CD1c-positive myeloid dendritic cell (primary cell): ENCODE measurements at regions not wholly inside any gene's neighbourhood (a gene's known extent, or its start where the extent isn't known, plus 50 kb on each side); places are given as distances from the start of the nearest gene placed in this dataset.

ENCODE experiments used
- DNase-seq: peaks from one replicate; pipeline ENCODE4 v3.0.0-alpha.2; 2016; ENCODE audit errors: extremely low spot score

DNA sequence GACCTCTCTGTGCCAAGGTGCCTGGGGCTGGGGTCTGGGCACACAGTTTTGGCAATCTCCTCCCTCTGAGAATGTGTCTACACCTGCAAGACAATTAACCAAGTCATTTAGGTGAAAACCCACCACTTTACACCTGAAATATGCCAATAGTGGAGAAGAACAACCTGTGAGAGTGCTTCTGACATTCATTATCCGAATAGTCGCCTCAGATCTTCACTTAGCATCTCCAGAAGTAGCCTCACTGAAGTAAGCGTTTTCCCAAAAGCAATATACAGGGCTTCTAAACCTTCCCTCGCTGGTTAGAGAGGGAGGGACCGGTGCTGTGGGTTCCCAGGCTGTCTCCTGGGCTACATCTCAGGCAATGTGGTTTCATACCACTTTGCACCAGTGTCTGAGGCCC lies 173.5 kb downstream of the DDX1 start:
- no peak for DNase-seq

DNA sequence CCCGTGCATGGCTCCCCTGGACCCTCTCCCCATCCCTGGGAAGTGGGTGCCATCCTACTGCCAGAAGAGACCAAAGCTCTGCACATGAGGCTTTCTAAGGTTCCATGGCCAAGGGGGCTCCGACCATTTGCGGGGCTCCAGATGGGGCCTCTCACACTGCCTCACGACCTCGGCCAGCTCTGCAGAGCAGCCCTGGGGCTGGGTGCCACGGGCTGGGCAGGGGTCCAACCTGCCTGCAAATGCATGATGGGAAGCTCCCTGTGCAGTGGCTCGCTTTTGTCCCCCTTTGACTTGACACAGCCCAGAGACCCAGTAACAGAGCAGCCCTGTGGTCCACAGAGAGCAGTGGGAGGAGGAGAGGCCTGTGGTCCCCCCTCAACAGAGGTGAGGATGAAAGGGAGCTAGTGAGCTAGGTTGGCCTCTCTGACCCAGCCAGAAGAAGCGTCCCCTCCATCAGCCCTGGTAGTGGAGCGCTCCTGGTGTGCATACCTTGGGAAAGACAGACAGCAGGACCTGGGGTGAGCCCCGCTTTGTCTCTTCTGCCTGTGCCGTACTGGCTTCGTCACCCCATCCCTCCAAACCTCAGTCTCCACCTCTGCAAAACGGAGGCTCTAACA lies 174.1 kb downstream of the DDX1 start:
- no peak for DNase-seq

DNA sequence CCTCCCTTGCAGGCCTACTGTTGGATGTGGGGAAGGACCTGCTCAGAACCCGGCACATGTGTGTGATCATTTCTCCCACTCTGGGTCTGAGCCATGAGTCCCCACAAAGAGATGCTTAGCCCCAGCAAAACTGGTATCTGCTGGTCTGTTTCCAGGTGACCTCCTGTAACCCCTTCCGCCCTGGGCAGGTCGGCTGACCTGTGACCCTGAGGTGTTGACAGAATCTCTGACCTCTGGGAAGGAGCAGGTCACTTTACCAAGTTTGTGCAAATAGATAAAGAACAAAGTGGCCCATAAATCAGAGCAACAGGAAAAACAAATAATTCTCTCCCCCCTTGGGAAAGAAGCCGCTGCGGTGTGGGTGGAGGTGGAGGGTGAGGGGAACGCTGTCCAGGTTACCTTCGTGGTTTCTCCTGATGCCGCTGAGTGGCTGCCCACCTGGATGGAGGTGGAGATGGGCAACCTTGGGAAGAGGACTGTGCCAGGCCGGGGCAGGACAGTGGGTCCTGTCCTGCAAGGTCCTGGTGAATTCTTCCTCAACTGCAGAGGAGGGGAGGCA lies 174.0 kb upstream of the MYCN start:
- no peak for DNase-seq

GRCh38 chr2:15766911-15767597 lies 173.3 kb upstream of the MYCN start:
- no peak for DNase-seq

- DNase-seq, result no peak
These were observed 172.7 kb upstream of the MYCN start for GRCh38 chr2:15767679-15768078.

DNA sequence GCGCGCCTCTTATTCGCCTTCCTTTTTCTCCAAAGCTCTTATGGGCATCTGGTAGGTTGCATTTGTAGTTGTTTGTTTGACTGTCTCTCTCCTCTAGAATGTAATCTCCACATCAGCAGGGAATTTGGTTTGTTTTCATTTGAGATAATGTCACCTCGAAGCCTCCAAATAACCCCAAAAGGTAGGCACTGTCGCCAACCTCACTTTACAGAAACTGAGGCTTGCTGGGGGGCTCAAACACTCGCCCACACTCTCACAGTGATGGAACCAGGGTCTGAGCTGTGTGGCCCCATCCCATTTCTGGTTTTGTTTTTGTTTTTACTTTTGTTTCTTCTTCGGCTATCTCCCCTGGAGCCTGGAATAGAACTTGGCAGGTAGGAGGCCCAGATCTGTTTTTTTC lies 172.2 kb upstream of the MYCN start:
- no peak for DNase-seq

GRCh38 chr2:15768615-15769014 lies 171.7 kb upstream of the MYCN start:
- DNase-seq, result no peak

- DNase-seq, result no peak
These were observed 171.1 kb upstream of the MYCN start for GRCh38 chr2:15769235-15769634.

GRCh38 chr2:15769676-15770547 lies 170.4 kb upstream of the MYCN start:
- no peak for DNase-seq

DNA sequence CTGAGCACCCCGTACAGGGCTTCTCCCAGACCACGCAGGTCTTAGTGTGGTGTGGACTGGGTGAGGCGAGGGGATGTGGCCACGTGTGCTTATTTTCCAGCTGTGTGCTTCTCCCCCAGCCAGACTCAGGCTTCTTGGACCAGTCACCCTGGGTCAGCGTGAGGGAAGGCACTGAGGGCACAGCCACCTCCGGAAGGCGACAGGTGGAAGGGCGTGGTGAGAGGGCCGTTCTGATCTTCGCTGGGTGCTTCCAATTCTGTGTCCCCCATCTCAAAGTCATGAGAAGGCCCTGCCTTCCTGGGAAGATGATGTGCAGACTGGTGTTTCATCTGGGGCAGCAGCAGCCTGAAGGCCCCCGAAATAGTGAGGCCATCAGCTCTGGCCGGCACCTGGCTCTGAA lies 169.7 kb upstream of the MYCN start:
- no peak for DNase-seq

- DNase-seq, result no peak
These were observed 169.2 kb upstream of the MYCN start for GRCh38 chr2:15771124-15771523.

- DNase-seq, result no peak
These were observed 168.2 kb upstream of the MYCN start for GRCh38 chr2:15772086-15772595.

DNA sequence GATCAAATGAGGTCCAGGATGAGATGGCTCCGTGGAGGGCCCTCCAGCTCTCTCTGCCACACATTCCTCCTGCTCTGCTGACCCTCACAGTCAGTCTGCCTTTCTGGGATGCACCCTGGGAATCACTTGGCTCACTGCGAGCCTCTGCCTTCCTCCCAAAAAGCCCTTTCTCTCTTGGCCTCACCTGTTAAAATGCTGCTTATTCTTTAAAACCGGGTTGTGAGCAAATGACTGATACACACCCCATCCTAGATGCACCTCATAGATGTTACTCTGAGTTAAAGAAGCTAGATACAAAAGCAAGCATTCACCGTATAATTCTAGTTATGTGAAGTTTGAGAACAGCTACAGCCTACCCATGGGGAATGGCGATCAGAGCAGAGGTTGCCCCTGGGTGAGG lies 167.7 kb upstream of the MYCN start:
- DNase-seq, result no peak

GRCh38 chr2:15773204-15773603 lies 167.1 kb upstream of the MYCN start:
- no peak for DNase-seq

- no peak for DNase-seq
These were observed 166.5 kb upstream of the MYCN start for GRCh38 chr2:15773846-15774245.

DNA sequence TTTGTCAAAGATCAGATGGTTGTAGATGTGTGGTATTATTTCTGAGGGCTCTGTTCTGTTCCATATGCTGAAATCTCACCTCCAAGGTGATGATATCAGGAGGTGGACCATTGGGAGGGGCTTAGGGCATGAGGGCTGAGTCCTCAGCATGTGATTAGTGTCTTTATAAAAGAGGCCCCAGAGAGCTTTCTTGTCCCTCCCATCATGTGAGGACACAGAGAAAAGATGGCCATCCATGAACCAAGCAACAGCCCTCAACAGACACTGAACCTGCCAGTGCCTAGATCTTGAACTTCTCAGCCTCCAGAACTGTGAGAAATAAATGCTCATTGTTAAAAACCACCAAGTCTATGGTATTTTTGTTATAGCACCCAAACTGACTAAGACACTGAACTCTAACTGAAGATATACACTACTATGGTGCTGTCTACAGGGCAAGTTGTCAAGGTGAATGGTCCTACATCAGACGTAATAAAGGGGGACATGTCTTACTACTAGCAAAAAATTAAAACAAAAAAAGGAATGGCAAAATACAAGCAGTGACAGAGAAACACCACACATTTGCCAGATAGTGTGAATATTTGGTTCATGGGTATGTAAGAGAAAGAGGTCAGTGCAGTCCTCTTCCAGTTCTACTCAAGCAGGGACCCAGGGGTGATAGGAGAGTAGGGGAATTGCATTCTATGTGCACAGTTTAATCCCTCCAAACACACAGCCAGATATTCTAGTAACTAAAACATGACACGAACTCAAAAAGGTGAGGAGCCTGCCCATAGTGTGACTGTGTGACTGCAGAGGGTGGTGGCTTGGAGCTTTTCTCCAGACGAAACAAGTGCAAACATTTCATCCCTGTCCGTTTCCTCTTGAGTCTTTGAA lies 164.4 kb upstream of the MYCN start:
- no peak for DNase-seq

DNA sequence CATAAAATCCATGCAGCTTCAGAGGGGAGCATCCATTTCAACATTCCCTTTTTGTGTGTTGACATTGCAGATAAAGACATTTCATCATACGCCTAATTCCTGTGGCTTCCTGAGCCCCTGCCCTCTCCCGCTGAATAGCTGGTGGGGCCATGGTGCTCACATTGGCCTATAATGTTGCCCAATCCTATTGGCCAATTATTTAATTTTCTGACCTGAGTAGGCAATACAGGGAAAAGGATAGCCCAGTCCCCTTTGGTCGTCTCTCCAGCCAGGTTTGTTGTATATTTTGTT lies 163.8 kb upstream of the MYCN start:
- DNase-seq, result no peak

DNA sequence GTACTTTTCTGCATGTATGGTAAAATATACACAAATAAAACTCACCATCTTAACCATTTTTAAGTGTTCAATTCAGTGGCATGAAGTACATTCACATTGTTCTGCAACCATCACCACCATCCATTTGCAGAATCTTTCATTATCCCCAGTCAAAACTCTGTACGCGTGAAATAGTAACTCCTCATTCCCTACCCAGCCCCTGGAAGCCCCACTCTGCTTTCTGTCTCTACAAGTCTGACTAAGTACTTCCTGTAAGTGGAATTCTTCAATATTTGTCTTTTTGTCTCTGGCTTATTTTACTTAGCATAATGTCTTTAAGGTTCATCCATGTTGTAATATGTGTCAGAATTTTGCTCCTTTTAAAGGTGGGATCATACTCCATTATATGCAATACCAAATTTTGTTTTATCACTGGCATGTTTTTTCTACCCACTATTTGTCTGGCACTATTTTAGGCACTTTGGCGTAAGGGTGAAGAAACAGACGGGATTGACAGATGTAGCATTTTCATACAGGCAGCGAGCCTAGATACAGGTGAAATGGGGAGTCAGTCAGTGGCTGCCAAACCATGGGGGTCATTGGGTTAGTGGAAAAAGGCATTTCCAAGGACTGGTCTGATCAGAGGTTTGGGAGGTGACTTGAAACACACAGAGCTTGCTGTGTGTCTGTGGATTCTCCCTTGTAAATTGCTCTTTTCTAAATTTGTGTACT lies 163.2 kb upstream of the MYCN start:
- DNase-seq, result no peak

- DNase-seq, result no peak
These were observed 162.5 kb upstream of the MYCN start for GRCh38 chr2:15777795-15778371.

GRCh38 chr2:15778529-15779219 lies 161.7 kb upstream of the MYCN start:
- DNase-seq, result no peak
